Prostate gland (tissue), 2 donors: ENCODE measurements at regions not wholly inside any gene's neighbourhood (a gene's known extent, or its start where the extent isn't known, plus 50 kb on each side); places are given as distances from the start of the nearest gene placed in this dataset.

ENCODE experiments used
- CTCF ChIP-seq, 4 experiments: fragments of 200-600 bp in 2 of 4; fragments of 450-650 bp in 2 of 4; sonication (generic) in 2 of 4; IDR thresholded peaks; 1 replicate in 3 of 4; 2 replicates in 1 of 4; pipeline ENCODE4 v1.5.1; 2016 to 2019; ENCODE audit warnings: antibody characterized with exemption in 4 of 4, mild to moderate bottlenecking in 2 of 4, moderate library complexity in 2 of 4
- POLR2A ChIP-seq: fragments of 450-650 bp; IDR thresholded peaks from one replicate; pipeline ENCODE4 v1.6.1; 2016; ENCODE audit warnings: antibody characterized with exemption, mild to moderate bottlenecking

- no peak for TF ChIP-seq CTCF (IDR thresholded peaks at IDR 0.05)
- no peak for TF ChIP-seq POLR2A
Observed at GRCh38 chr6:167426651-167427050, 101.8 kb downstream of the TTLL2 start.
